Activated CD8-positive, alpha-beta memory T cell treated with anti-CD3 and anti-CD28 coated beads for 4 hours (primary cell): ENCODE measurements at regions not wholly inside any gene's neighbourhood (a gene's known extent, or its start where the extent isn't known, plus 50 kb on each side); places are given as distances from the start of the nearest gene placed in this dataset.

Experiments
- DNase-seq, 2 donors: peaks; one replicate each; pipeline ENCODE4 v3.0.0-alpha.2; 2020; ENCODE audit warnings: low read depth in 2 of 2

DNA sequence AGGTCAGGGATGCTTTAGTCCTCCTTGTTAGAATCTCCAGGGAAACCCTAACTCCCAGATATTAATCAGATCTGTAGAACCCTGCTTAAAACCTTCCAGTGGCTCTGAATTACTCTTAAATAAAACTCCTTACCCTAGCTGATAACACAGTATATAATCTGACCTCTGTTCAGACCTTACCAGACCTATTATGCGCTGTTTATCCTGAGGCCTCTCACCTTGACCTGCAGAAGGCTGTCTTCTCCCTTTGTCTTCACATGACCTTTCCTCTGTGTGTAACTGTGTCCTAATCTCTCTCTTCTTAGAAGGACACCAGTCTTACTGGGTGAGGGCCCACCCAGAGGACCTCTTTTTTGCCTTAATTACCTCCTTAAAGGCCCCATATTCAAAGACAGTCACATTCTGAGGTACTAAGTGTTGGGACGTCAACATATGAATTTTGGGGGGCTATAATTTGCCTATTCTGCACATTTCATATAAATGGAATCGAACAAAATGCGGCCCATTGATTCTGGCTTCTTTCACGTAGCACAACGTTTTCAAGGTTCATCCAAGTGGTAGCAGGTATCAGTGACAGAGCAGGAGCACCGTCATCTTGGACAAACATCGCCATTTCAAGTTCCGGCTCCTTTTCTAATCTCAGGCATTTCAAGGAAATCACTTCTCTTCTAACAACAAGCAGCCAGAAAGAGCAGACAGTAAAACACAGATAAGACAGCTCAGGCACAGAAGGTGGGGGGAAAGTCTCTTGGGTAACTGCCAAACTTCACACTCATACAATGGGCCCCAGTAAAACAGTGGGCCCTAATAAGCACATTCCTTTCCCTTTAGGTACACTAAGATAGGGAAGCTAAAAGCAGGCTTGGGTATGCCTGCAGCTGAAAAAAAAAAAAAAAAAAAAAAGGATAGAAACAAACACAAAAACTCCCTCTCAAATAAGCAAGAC lies 200.2 kb upstream of the NUDT4 start:
- DNase-seq = no peak

GRCh38 chr12:93178154-93178878 lies 199.4 kb upstream of the NUDT4 start:
- no peak for DNase-seq

- DNase-seq = no peak
Observed at GRCh38 chr12:93179792-93180191, 197.9 kb upstream of the NUDT4 start.

GRCh38 chr12:93180566-93180965 lies 197.2 kb upstream of the NUDT4 start:
- no peak for DNase-seq

DNA sequence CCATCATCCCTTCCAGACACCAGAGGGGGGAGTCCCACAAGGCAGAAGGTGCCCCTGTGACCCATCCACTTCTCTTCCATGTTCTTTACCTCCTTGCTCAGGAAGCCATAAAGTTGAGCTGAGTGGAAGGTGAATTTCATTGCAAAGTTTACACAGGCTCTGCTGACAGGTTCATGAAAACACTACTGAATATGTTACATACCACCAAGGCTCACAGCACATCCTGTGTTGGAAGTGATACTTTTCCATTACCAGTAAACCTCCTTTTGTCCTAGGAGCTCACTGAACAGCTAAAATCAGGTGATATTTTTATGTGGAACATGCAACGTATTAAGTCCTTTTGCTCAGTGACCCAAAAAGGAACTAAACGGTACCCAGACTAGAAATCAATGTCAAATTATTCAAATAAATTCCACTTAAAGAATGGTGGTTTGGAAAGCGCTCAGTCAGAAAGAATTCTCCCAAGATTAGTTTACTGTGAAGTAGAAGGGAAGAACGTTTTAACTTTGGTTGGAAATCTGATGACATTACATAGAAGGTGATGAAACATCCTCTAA lies 196.2 kb upstream of the NUDT4 start:
- DNase-seq = no peak

- no peak for DNase-seq
Observed at GRCh38 chr12:93183940-93184671, 193.6 kb upstream of the NUDT4 start.

DNA sequence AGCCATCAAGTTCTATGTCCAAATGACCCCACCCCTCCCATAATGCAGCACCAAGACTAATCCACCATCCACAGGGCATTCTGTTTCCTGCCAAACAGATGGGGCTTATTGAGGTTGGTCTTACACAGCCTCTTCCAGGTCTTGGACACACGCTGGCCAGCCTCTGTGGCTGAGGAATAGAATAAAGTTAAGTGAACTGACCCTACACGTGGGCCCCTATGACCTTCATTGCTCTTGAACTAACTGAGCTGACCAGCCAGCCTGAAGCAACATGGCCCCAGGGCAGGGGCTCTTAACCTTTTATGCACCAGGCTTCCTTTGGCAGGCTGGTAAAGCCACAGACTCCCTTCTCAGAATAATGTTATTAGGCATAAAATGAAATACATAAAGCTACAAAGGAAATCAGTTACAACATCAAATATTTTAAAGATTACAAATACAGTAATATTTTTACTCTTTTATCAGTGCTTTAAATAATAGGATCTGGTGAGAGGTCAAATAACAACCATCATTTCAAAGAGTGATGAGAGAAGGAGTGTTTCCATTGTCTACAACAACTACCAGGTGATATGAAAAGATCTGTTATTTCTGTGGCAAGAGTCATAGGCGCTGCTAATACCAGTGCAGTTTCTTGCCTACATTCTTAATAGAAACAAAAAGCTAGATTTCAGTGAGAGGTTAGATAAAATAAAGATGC lies 192.9 kb upstream of the NUDT4 start:
- no peak for DNase-seq

DNA sequence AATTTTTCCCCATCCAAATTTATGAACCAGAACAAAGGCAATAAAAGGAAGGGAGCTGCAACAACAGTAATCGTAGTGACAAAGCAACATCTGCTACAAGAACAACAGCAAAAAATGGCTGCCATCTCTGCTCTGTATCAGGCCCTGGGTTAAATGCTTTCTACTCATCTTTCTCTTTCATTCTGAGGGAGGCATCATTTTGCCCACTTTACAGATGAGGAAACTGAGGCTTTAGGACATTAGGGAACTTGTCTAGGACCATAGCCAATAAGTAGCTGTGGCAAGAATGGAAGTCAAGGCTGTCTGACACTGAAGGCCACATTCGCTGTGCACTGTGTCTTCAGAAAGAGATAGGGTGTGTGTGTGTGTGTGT lies 192.4 kb upstream of the NUDT4 start:
- no peak for DNase-seq

DNA sequence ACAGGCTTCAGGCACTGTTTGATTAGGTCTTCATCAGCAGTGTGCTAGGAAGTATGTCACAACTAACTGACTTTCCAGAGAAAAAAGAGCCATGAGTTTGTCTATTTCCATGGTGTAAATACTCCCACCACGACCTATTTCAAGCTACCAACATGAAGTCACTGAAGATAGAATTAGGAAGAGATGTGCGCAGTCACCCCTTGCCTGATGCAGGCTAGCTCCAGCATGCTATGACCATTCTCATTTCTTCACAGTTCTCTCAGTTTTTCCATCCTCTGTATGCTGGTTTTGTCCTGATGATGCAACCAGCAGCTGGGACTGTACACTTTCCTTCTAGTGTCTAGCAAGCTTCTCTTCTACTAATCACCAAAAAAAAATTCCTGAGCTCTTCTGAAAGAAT lies 191.6 kb upstream of the NUDT4 start:
- no peak for DNase-seq

DNA sequence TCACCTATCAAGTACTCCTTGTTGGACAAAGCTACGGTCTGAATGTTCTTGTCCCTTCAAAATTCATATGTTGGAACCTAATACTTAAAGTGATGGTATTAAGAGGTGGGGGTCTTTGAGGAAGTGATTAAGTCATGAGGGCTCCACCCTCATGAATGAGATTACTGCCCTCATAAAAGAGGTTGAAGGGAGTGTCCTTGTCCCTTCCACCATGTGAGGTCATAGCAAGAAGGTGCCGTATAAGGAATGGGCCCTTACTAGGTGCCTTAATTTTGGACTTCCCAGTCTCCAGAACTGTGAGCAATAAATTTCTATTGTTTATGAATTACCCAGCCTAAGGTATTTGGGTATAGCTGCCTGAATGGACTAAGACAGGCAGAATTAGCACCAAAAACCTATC lies 191.1 kb upstream of the NUDT4 start:
- DNase-seq = no peak

DNA sequence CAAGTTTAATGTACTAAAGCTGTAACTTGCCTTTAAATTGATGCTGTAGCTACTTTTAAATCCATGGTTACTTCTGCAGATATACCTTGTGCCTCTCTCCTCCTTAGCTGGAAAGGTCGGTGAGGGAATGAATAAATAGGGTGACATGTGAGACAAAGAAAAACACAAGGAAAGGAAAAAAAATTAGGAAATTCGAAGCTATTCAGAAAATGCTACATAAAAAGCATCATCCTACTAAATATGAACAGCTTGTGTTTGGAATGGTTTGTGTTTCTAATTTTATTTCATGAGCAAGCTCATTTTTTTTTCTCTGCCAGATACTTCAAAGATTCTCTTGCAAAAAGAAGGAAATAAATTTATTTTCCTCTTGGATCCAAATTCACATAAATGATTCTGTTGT lies 186.3 kb upstream of the NUDT4 start:
- no peak for DNase-seq

GRCh38 chr12:93191956-93192355 lies 185.8 kb upstream of the NUDT4 start:
- DNase-seq = no peak

- DNase-seq = no peak
Observed at GRCh38 chr12:93192878-93193277, 184.8 kb upstream of the NUDT4 start.

GRCh38 chr12:93195511-93195910 lies 182.2 kb upstream of the NUDT4 start:
- no peak for DNase-seq

DNA sequence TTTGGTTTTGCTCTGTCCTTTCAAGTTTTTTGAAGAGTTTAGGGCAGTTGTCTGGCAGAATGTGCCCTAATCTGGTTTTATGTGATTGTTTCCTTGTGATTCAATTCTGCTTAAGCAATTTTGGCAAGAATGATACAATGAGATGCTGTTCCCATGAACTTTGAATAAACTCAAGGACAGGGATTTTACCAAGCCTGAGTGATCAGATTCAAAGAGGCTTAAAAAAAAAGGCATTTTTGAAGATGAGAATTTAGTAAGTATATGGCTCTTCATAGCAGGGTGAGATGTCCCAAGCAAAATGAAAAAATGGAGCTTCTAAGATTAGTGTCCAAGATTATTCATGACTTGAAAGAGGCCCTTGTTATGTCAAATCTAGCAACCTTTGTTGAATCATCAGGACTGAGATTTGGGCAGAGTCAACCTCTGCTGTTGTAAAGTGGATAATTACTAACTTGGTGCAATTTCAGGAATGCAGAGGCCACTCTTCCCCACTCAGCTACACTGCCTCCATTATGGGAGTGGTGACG lies 180.6 kb upstream of the NUDT4 start:
- DNase-seq = no peak

GRCh38 chr12:93198086-93198485 lies 179.6 kb upstream of the NUDT4 start:
- DNase-seq = no peak

GRCh38 chr12:93199831-93200236 lies 177.9 kb upstream of the NUDT4 start:
- no peak for DNase-seq

DNA sequence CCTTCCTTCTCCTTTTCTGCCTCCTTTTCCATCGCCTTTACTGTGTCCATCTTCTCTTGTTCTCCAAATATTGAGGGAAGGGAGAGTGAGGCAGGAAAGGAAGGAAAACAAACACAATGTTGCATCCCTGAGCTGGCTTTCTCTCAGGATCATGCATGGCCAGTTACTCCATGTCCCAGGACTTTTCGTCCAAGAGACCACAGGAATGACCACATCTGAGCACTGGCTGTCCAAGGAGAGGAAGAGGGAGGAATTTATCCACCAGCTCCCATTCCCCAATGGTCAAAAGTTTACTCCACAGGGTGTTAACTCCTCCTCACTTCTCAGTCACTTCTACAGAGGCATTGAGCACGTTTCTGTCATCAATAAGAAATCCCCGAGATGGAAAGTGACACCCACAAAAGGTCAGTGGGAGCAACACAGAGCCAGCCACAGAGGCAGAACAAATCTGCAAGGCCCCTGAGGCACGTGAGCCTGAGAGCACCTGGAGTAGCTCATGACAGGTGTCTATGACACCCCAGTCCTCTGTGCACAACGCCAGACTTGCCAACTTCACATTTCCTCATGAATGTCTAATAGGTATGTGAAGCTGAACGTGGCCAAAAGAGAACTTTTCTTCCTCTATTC lies 177.3 kb upstream of the NUDT4 start:
- DNase-seq = no peak

GRCh38 chr12:93201990-93202389 lies 175.7 kb upstream of the NUDT4 start:
- DNase-seq = no peak

- DNase-seq = no peak
Observed at GRCh38 chr12:93202688-93203087, 175.0 kb upstream of the NUDT4 start.

GRCh38 chr12:93203361-93203760 lies 174.4 kb upstream of the NUDT4 start:
- no peak for DNase-seq
